ENCODE measurements at regions not wholly inside any gene's neighbourhood (a gene's known extent, or its start where the extent isn't known, plus 50 kb on each side); places are given as distances from the start of the nearest gene placed in this dataset.

- no peak overlapping the region for H3K4me3 ChIP-seq (ENCODE audit: low read depth, low read length)
- TF ChIP-seq CTCF (IDR thresholded peaks at IDR 0.05; ENCODE audit: low read depth, low read length): no peak
Observed at GRCh38 chr6:114435985-114436384, 93.2 kb upstream of the HS3ST5 start.

- TF ChIP-seq CTCF (IDR thresholded peaks at IDR 0.05; ENCODE audit: low read depth, low read length): no peak
Observed at GRCh38 chr6:114432400-114432799, 89.6 kb upstream of the HS3ST5 start.

GRCh38 chr6:114431641-114432040, 88.8 kb upstream of the HS3ST5 start:
- TF ChIP-seq CTCF (IDR thresholded peaks at IDR 0.05; ENCODE audit: low read depth, low read length): no peak
- H3K4me3 ChIP-seq (ENCODE audit: low read depth, low read length): no peak overlapping the region

More at GRCh38 chr6:114432400-114432799, 89.6 kb upstream of the HS3ST5 start:
- no peak overlapping the region for H3K4me3 ChIP-seq (ENCODE audit: low read depth, low read length)

- TF ChIP-seq CTCF (IDR thresholded peaks at IDR 0.05; ENCODE audit: low read depth, low read length): no peak
- no peak overlapping the region for H3K4me3 ChIP-seq (ENCODE audit: low read depth, low read length)
Observed at GRCh38 chr6:114430534-114431124, 87.8 kb upstream of the HS3ST5 start.

- TF ChIP-seq CTCF (IDR thresholded peaks at IDR 0.05; ENCODE audit: low read depth, low read length): no peak
- H3K4me3 ChIP-seq (ENCODE audit: low read depth, low read length): no peak overlapping the region
Observed at GRCh38 chr6:114428341-114428740, 85.5 kb upstream of the HS3ST5 start.

- no peak for TF ChIP-seq CTCF (IDR thresholded peaks at IDR 0.05; ENCODE audit: low read depth, low read length)
- no peak overlapping the region for H3K4me3 ChIP-seq (ENCODE audit: low read depth, low read length)
Observed at GRCh38 chr6:114421199-114421598, 78.4 kb upstream of the HS3ST5 start.

GRCh38 chr6:114419175-114419574, 76.4 kb upstream of the HS3ST5 start:
- no peak overlapping the region for H3K4me3 ChIP-seq (ENCODE audit: low read depth, low read length)
- no peak for TF ChIP-seq CTCF (IDR thresholded peaks at IDR 0.05; ENCODE audit: low read depth, low read length)

Data from WI38 (cell line).